Suprapubic skin (tissue), 3 donors: ENCODE measurements at regions not wholly inside any gene's neighbourhood (a gene's known extent, or its start where the extent isn't known, plus 50 kb on each side); places are given as distances from the start of the nearest gene placed in this dataset.

Experiments used
- POLR2A ChIP-seq, 2 donors: fragments of 450-650 bp; IDR thresholded peaks; one replicate each; pipeline ENCODE4 v1.6.1; 2017; ENCODE audit warnings: antibody characterized with exemption in 2 of 2, mild to moderate bottlenecking in 2 of 2, moderate library complexity in 2 of 2
- TF ChIP-seq, protein P1 (sequence below), 2 donors: fragments of 200-600 bp in 1 of 2; fragments of 450-650 bp in 1 of 2; sonication (generic) in 1 of 2; IDR thresholded peaks; one replicate each; pipeline ENCODE4 v1.5.1; 2016 to 2019; ENCODE audit warnings: antibody characterized with exemption in 2 of 2, mild to moderate bottlenecking in 1 of 2, moderate library complexity in 1 of 2

- TF ChIP-seq, protein P1, sequence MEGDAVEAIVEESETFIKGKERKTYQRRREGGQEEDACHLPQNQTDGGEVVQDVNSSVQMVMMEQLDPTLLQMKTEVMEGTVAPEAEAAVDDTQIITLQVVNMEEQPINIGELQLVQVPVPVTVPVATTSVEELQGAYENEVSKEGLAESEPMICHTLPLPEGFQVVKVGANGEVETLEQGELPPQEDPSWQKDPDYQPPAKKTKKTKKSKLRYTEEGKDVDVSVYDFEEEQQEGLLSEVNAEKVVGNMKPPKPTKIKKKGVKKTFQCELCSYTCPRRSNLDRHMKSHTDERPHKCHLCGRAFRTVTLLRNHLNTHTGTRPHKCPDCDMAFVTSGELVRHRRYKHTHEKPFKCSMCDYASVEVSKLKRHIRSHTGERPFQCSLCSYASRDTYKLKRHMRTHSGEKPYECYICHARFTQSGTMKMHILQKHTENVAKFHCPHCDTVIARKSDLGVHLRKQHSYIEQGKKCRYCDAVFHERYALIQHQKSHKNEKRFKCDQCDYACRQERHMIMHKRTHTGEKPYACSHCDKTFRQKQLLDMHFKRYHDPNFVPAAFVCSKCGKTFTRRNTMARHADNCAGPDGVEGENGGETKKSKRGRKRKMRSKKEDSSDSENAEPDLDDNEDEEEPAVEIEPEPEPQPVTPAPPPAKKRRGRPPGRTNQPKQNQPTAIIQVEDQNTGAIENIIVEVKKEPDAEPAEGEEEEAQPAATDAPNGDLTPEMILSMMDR (IDR thresholded peaks at IDR 0.05) = no peak
- TF ChIP-seq POLR2A (IDR thresholded peaks at IDR 0.05) = no peak
These were observed 135.7 kb downstream of the ZPLD1 start for GRCh38 chr3:102570511-102570910.
